ENCODE measurements at regions not wholly inside any gene's neighbourhood (a gene's known extent, or its start where the extent isn't known, plus 50 kb on each side); places are given as distances from the start of the nearest gene placed in this dataset.

- TF ChIP-seq ZNF462 (CRISPR knock-in tag; IDR thresholded peaks at IDR 0.05) (no peak), EZH2 (IDR thresholded peaks at IDR 0.05; ENCODE audit: low read depth, unreplicated experiment) (no peak), ETS1 (IDR thresholded peaks at IDR 0.05) (no peak), NANOG (IDR thresholded peaks at IDR 0.05; ENCODE audit: borderline replicate concordance) (no peak)
Measured at GRCh38 chr12:82593143-82593542, 93.6 kb upstream of the TMTC2 start (continued).

GRCh38 chr12:82593901-82594396 lies 92.8 kb upstream of the TMTC2 start:
- no peak overlapping the region for H3K4me3 Mint-ChIP-seq
- no peaks in the 10 kb centered on the region for H3K36me3 ChIP-seq (ENCODE audit: insufficient read depth)
- no peak overlapping the region for H3K27ac ChIP-seq (ENCODE audit: low read depth)
- no peak overlapping the region for H3K27ac Mint-ChIP-seq
- H3K36me3 Mint-ChIP-seq (ENCODE audit: low read depth): no peaks in the 10 kb centered on the region; the same call in 2 of the 3 replicates
- H3K79me2 ChIP-seq (replicated peaks; ENCODE audit: insufficient read depth): no peaks in the 10 kb centered on the region
- no peak overlapping the region for H3K4me2 ChIP-seq
- no peaks in the 10 kb centered on the region for H4K20me1 ChIP-seq (replicated peaks; ENCODE audit: insufficient read depth)
- H2AFZ ChIP-seq: peak overlapping the region; percentile 47; the same call in 1 of the 2 replicates
- peaks cover 13% of the 10 kb centered on the region; the same call in 1 of the 3 replicates for H3K9me3 Mint-ChIP-seq
- H3K4me1 Mint-ChIP-seq: peaks cover 4% of the 10 kb centered on the region; the same call in 1 of the 3 replicates
- H3K27me3 ChIP-seq (ENCODE audit: insufficient read depth): no peaks in the 10 kb centered on the region
- ATAC-seq (no peak), DNase-seq (ENCODE audit: low spot score) (no peak)
- H3K27me3 Mint-ChIP-seq (ENCODE audit: insufficient read depth, low read depth, poor library complexity): no peaks in the 10 kb centered on the region
- H3K9me2 ChIP-seq (ENCODE audit: insufficient read depth): peaks cover 4% of the 10 kb centered on the region
- no peak overlapping the region for H3K4me3 ChIP-seq
- no peaks in the 10 kb centered on the region for H3F3A ChIP-seq (replicated peaks; ENCODE audit: low read depth)
- H3K4me1 ChIP-seq (ENCODE audit: insufficient read depth): no peaks in the 10 kb centered on the region
- no peak for TF ChIP-seq ZNF331 (CRISPR knock-in tag; IDR thresholded peaks at IDR 0.05; ENCODE audit: low read depth)
- no peak for TF ChIP-seq STAT1 (IDR thresholded peaks at IDR 0.05; ENCODE audit: unreplicated experiment)
- TF ChIP-seq REST (IDR thresholded peaks at IDR 0.05; ENCODE audit: unreplicated experiment): no peak
- no peak for TF ChIP-seq POLR2AphosphoS5 (IDR thresholded peaks at IDR 0.05; ENCODE audit: low read depth)
- no peak for TF ChIP-seq EZH2 (IDR thresholded peaks at IDR 0.05; ENCODE audit: low read depth, unreplicated experiment)
